GM12878 (cell line): ENCODE measurements at regions not wholly inside any gene's neighbourhood (a gene's known extent, or its start where the extent isn't known, plus 50 kb on each side); places are given as distances from the start of the nearest gene placed in this dataset.

ENCODE experiments used
- ATAC-seq: fragments of 200-7000 bp; cut with Tn5 transposase; 3 replicates; pipeline ENCODE4 v1.9.1; 2020; ENCODE audit warnings: mild to moderate bottlenecking, moderate library complexity
- BruUV-seq: library from RNA; stranded (reverse); fragments of 400-500 nt; replicated peaks from 2 replicates; lab custom pipeline; 2021; lab: Mats Ljungman, UMichigan
- CTCF ChIA-PET: fragments of 300-600 bp; sonication (Branson Sonifier 250); formaldehyde crosslinking; extraction: SDS; loops from one replicate; lab custom pipeline; 2021; ENCODE audit warnings: inconsistent platforms; lab: Yijun Ruan, JAX
- POLR2A ChIA-PET: fragments of 350-600 bp; formaldehyde crosslinking; extraction: SDS; loops from one replicate; lab custom pipeline; 2021; ENCODE audit warnings: inconsistent platforms; lab: Charles Lee
- RAD21 ChIA-PET: fragments of 300-600 bp; sonication (Branson Sonifier 250); formaldehyde crosslinking; loops from one replicate; lab custom pipeline; 2023; ENCODE audit warnings: antibody characterized with exemption; ENCODE audit not compliant: unreplicated experiment; lab: Charles Lee
- SMC1A ChIA-PET: fragments of 300-600 bp; sonication (Branson Sonifier 250); formaldehyde crosslinking; loops from one replicate; lab custom pipeline; 2023; ENCODE audit not compliant: unreplicated experiment, uncharacterized antibody; lab: Charles Lee
- DNase-seq: peaks from one replicate; pipeline ENCODE4 v3.0.0-alpha.2; 2011; ENCODE audit warnings: low read depth, low spot score
- FAIRE-seq: peaks from 3 replicates; lab custom pipeline; 2011; peaks lifted over from hg19 to GRCh38; lab: Jason Lieb, UNC
- H2AFZ ChIP-seq: 2 replicates; pipeline ENCODE4 v1.6.0; 2011; ENCODE audit warnings: low read depth, low read length, control low read depth; ENCODE audit not compliant: control insufficient read depth
- H3K27ac ChIP-seq: 2 replicates; pipeline ENCODE4 v1.5.1; 2011; ENCODE audit warnings: control low read depth; ENCODE audit not compliant: control insufficient read depth, insufficient read depth
- H3K27me3 ChIP-seq, 2 experiments: replicated peaks in 1 of 2; 2 replicates each; pipeline versions ENCODE4 v1.6.0 to v1.6.1; 2011; ENCODE audit warnings: low read length in 1 of 2; ENCODE audit not compliant: control insufficient read depth in 2 of 2, insufficient read depth in 2 of 2
- H3K36me3 ChIP-seq, 2 experiments: 2 replicates each; pipeline ENCODE4 v1.5.1; 2011; ENCODE audit warnings: low read length in 1 of 2; ENCODE audit not compliant: control insufficient read depth in 2 of 2, insufficient read depth in 2 of 2
- H3K4me1 ChIP-seq: 2 replicates; pipeline ENCODE4 v1.6.1; 2011; ENCODE audit warnings: mild to moderate bottlenecking, low read length, moderate library complexity, mixed read lengths; ENCODE audit not compliant: control insufficient read depth, insufficient read depth
- H3K4me2 ChIP-seq: 2 replicates; pipeline ENCODE4 v1.6.0; 2011; ENCODE audit warnings: control low read depth; ENCODE audit not compliant: control insufficient read depth, insufficient read depth
- H3K4me3 ChIP-seq: fragments of 200-600 bp; sonication (generic); 2 replicates; pipeline ENCODE4 v1.5.1; 2016
- H3K79me2 ChIP-seq: 2 replicates; pipeline ENCODE4 v1.6.0; 2011; ENCODE audit warnings: low read length; ENCODE audit not compliant: control insufficient read depth, insufficient read depth
- H3K9ac ChIP-seq: 2 replicates; pipeline ENCODE4 v1.8.0; 2011; ENCODE audit warnings: low read length, control low read depth, mixed read lengths; ENCODE audit not compliant: control insufficient read depth, insufficient read depth
- H3K9me3 ChIP-seq: replicated peaks from 3 replicates; pipeline ENCODE4 v1.5.1; 2011; ENCODE audit warnings: mild to moderate bottlenecking, low read length; ENCODE audit not compliant: control insufficient read depth, insufficient read depth
- H4K20me1 ChIP-seq: 2 replicates; pipeline ENCODE4 v1.6.0; 2011; ENCODE audit not compliant: control insufficient read depth, insufficient read depth
- ATF7 ChIP-seq: fragments of 450-650 bp; IDR thresholded peaks from 2 replicates; pipeline ENCODE4 v1.6.1; 2016; ENCODE audit warnings: low read depth, mild to moderate bottlenecking
- BCL11A ChIP-seq: IDR thresholded peaks from 2 replicates; pipeline ENCODE4 v1.6.1; 2011; ENCODE audit warnings: low read depth, low read length
- CBX5 ChIP-seq: sonication (generic); IDR thresholded peaks from 2 replicates; pipeline ENCODE4 v1.6.1; 2016; ENCODE audit warnings: low read depth, moderate library complexity, mild to moderate bottlenecking, inconsistent platforms
- CREM ChIP-seq: IDR thresholded peaks from 2 replicates; pipeline ENCODE4 v1.6.1; 2014; ENCODE audit warnings: antibody characterized with exemption, low read depth
- EED ChIP-seq: sonication (generic); IDR thresholded peaks from 2 replicates; pipeline ENCODE4 v1.6.1; 2016; ENCODE audit warnings: antibody characterized with exemption, low read depth
- EZH2 ChIP-seq: IDR thresholded peaks from 2 replicates; pipeline ENCODE4 v1.6.1; 2012; ENCODE audit warnings: low read depth, mild to moderate bottlenecking, control low read depth, inconsistent platforms, low read length, borderline replicate concordance; ENCODE audit not compliant: control insufficient read depth
- FOS ChIP-seq: IDR thresholded peaks from 3 replicates; pipeline ENCODE4 v1.6.1; 2011; ENCODE audit warnings: borderline replicate concordance; ENCODE audit not compliant: insufficient read length; ENCODE audit errors: extremely low read depth
- HCFC1 ChIP-seq: fragments of 150-350 bp; IDR thresholded peaks from 2 replicates; pipeline ENCODE4 v1.6.1; 2014; ENCODE audit warnings: low read length
- HSF1 ChIP-seq: fragments of 150-350 bp; IDR thresholded peaks from 2 replicates; pipeline ENCODE4 v1.6.1; 2014; ENCODE audit warnings: mild to moderate bottlenecking, low read depth, low read length
- IKZF2 ChIP-seq, 2 experiments: fragments of 450-650 bp; IDR thresholded peaks; 2 replicates each; pipeline ENCODE4 v1.6.1; 2017; ENCODE audit warnings: mild to moderate bottlenecking in 2 of 2, moderate library complexity in 2 of 2
- JUND ChIP-seq: IDR thresholded peaks from 2 replicates; pipeline ENCODE4 v1.6.1; 2012; ENCODE audit warnings: low read depth, mild to moderate bottlenecking, low read length, improper control_type of control experiment, moderate library complexity
- NFYA ChIP-seq: IDR thresholded peaks from 2 replicates; pipeline ENCODE4 v1.6.1; 2011; ENCODE audit warnings: low read depth, mild to moderate bottlenecking, low read length, improper control_type of control experiment, borderline replicate concordance
- POLR2AphosphoS5 ChIP-seq: IDR thresholded peaks from 2 replicates; pipeline ENCODE4 v1.6.1; 2011; ENCODE audit warnings: mild to moderate bottlenecking, low read length, inconsistent platforms
- POU2F2 ChIP-seq: IDR thresholded peaks from 3 replicates; pipeline ENCODE4 v1.6.1; 2011; ENCODE audit warnings: low read depth, mild to moderate bottlenecking, low read length, borderline replicate concordance
- RELA ChIP-seq: fragments of 450-650 bp; IDR thresholded peaks from 2 replicates; pipeline ENCODE4 v1.8.0; 2014; ENCODE audit warnings: borderline replicate concordance; ENCODE audit not compliant: partially characterized antibody
- TCF12 ChIP-seq: IDR thresholded peaks from 2 replicates; pipeline ENCODE4 v1.6.1; 2011; ENCODE audit warnings: low read depth, mild to moderate bottlenecking, low read length
- ZNF217 ChIP-seq: fragments of 450-650 bp; IDR thresholded peaks from 2 replicates; pipeline ENCODE4 v1.6.1; 2017; ENCODE audit warnings: antibody characterized with exemption, mild to moderate bottlenecking
- WGBS: methylation state at CpG from one replicate; pipeline ENCODE4 v1.1.6; 2016; ENCODE audit warnings: low lambda C conversion rate; ENCODE audit not compliant: insufficient replicate concordance, insufficient coverage; ENCODE audit errors: missing lambda C conversion rate; 5-methylcytosine and 5-hydroxymethylcytosine counted together
- in situ Hi-C: fragments of 300-500 bp; cut with MboI; formaldehyde crosslinking; loops from 9 replicates; pipeline ENCODE4 v1.14.3; 2018; ENCODE audit warnings: mixed read lengths
- intact Hi-C: fragments of 100-400 bp; cut with micrococcal nuclease; formaldehyde crosslinking; loops from one replicate; pipeline ENCODE4 v1.14.2; 2022; ENCODE audit not compliant: unreplicated experiment
- TF ChIP-seq, protein P1 (sequence below): fragments of 450-650 bp; IDR thresholded peaks from 2 replicates; pipeline ENCODE4 v1.6.1; 2016; ENCODE audit warnings: mild to moderate bottlenecking
- TF ChIP-seq, protein P2 (sequence below): fragments of 450-650 bp; formaldehyde crosslinking; IDR thresholded peaks from 2 replicates; pipeline ENCODE4 v1.4.0; 2022; ENCODE audit warnings: mild to moderate bottlenecking, moderate library complexity

DNA sequence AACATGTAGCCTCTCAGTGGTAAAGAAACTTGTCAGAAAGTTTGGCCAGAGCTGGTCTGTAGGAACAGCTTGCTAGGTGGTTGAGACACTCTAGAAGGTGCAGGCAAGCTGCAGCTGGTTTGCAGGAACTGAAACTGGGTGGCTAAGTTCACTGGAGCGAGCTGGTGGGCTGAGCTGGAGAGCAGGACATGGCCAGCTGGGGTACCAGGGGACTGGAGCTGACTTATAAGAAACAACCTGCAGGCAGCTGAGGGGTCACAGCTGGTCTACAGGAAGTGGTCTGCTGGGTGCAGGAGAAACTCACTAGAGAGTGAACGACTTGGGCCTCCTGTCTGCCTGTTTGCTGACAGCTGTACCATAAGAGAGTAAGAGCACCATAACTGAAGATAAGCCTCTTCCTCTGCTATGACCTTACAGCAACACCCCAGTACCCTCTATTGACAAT lies 157.1 kb upstream of the LNX1 start (continued):
- TF ChIP-seq, protein P1, sequence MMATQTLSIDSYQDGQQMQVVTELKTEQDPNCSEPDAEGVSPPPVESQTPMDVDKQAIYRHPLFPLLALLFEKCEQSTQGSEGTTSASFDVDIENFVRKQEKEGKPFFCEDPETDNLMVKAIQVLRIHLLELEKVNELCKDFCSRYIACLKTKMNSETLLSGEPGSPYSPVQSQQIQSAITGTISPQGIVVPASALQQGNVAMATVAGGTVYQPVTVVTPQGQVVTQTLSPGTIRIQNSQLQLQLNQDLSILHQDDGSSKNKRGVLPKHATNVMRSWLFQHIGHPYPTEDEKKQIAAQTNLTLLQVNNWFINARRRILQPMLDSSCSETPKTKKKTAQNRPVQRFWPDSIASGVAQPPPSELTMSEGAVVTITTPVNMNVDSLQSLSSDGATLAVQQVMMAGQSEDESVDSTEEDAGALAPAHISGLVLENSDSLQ: peak; percentile 58; the same call in 1 of the 2 replicates

- ChIA-PET POLR2A (interaction anchor here (1.2 kb wide), 1 partner anchor 44 kb away, joined by 6 read pairs; no protein-coding TSS in a partner anchor), SMC1A (interaction anchor here (0.8 to 5.9 kb wide), 14 partner anchors 11 to 121 kb away, joined by 3 to 70 read pairs (median 5); no protein-coding TSS in a partner anchor), RAD21 (interaction anchor here (1.1 to 2.4 kb wide), 7 partner anchors 11 to 189 kb away, joined by 4 to 34 read pairs (median 7); no protein-coding TSS in a partner anchor), CTCF (interaction anchor here (0.8 to 5.2 kb wide), 11 partner anchors 18 to 570 kb away, joined by 3 to 72 read pairs (median 3); no protein-coding TSS in a partner anchor)
- DNase-seq (no peak), FAIRE-seq (no peak), ATAC-seq (no peak)
- intact Hi-C loops: no loop called here
- Histone ChIP-seq H3K36me3 (no peaks in the 10 kb centered on the region), H4K20me1 (no peaks in the 10 kb centered on the region), H3K27me3 (no peaks in the 10 kb centered on the region), H3K4me2 (peak overlapping the region; percentile 52), H3K9ac (no peak overlapping the region), H3K9me3 (peaks cover 4% of the 10 kb centered on the region; the same call in 2 of the 3 replicates), H3K4me3 (no peak overlapping the region), H3K27ac (peak overlapping the region; percentile 71; the same call in 1 of the 2 replicates), H3K79me2 (no peaks in the 10 kb centered on the region), H2AFZ (no peak overlapping the region), H3K4me1 (peaks cover 29% of the 10 kb centered on the region)
- in situ Hi-C loops: no loop called here
- WGBS: 76% methylated on average over 5 of the region's 5 CpGs
- BruUV-seq: no TSS peak
- TF ChIP-seq RELA (no peak), JUND (no peak), ATF7 (no peak), POLR2AphosphoS5 (no peak), CREM (no peak), ZNF217 (no peak), HCFC1 (no peak), FOS (no peak), IKZF2 (IDR thresholded peaks at IDR 0.05) (no peak), EED (no peak), BCL11A (no peak), EZH2 (no peak), NFYA (no peak), POU2F2 (no peak), CBX5 (no peak), TCF12 (no peak), HSF1 (no peak)
- TF ChIP-seq, protein P2, sequence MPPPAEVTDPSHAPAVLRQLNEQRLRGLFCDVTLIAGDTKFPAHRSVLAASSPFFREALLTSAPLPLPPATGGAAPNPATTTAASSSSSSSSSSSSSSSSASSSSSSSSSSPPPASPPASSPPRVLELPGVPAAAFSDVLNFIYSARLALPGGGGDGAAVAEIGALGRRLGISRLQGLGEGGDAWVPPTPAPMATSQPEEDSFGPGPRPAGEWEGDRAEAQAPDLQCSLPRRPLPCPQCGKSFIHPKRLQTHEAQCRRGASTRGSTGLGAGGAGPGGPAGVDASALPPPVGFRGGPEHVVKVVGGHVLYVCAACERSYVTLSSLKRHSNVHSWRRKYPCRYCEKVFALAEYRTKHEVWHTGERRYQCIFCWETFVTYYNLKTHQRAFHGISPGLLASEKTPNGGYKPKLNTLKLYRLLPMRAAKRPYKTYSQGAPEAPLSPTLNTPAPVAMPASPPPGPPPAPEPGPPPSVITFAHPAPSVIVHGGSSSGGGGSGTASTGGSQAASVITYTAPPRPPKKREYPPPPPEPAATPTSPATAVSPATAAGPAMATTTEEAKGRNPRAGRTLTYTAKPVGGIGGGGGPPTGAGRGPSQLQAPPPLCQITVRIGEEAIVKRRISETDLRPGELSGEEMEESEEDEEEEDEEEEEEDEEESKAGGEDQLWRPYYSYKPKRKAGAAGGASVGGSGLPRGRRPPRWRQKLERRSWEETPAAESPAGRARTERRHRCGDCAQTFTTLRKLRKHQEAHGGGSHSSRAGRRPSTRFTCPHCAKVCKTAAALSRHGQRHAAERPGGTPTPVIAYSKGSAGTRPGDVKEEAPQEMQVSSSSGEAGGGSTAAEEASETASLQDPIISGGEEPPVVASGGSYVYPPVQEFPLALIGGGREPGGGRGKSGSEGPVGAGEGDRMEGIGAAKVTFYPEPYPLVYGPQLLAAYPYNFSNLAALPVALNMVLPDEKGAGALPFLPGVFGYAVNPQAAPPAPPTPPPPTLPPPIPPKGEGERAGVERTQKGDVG (CRISPR knock-in tag): no peak
Observed at GRCh38 chr4:53747401-53747800, 156.1 kb upstream of the LNX1 start.
